Upper lobe of left lung (tissue), 6 donors: ENCODE measurements at regions not wholly inside any gene's neighbourhood (a gene's known extent, or its start where the extent isn't known, plus 50 kb on each side); places are given as distances from the start of the nearest gene placed in this dataset.
"Not testable (repeated sequence)": the region's sequence is repeated elsewhere in the genome, so short reads cannot be mapped to it uniquely, and the experiment has no call there.

Experiments
- ATAC-seq, 2 donors: fragments of 200-7000 bp; cut with Tn5 transposase; one replicate each; pipeline ENCODE4 v1.9.1; 2022; ENCODE audit warnings: mild to moderate bottlenecking in 2 of 2, moderate library complexity in 2 of 2; ENCODE audit not compliant: low FRiP score in 2 of 2
- DNase-seq, 2 donors: peaks; one replicate each; pipeline ENCODE4 v3.0.0-alpha.2; 2019 to 2020
- H3K27ac ChIP-seq, 4 donors: fragments of 200-600 bp; sonication (generic); one replicate each; pipeline ENCODE4 v1.5.1; 2016 to 2019
- H3K27me3 ChIP-seq, 4 donors: fragments of 200-600 bp; sonication (generic); one replicate each; pipeline ENCODE4 v1.5.1; 2017 to 2019
- H3K36me3 ChIP-seq, 4 donors: fragments of 200-600 bp; sonication (generic); one replicate each; pipeline ENCODE4 v1.5.1; 2016 to 2019
- H3K4me1 ChIP-seq, 4 donors: fragments of 200-600 bp; sonication (generic); one replicate each; pipeline ENCODE4 v1.5.1; 2018 to 2019
- H3K4me3 ChIP-seq, 4 donors: fragments of 200-600 bp; sonication (generic); one replicate each; pipeline ENCODE4 v1.5.1; 2017 to 2019; ENCODE audit warnings: mild to moderate bottlenecking in 2 of 4, moderate library complexity in 1 of 4
- H3K9me3 ChIP-seq, 4 donors: fragments of 200-600 bp; sonication (generic); one replicate each; pipeline ENCODE4 v1.5.1; 2018 to 2019
- EP300 ChIP-seq, 4 donors: sonication (generic); formaldehyde crosslinking; IDR thresholded peaks; one replicate each; pipeline ENCODE4 v1.5.1; 2017; ENCODE audit warnings: antibody characterized with exemption in 4 of 4, control low read depth in 2 of 4
- POLR2A ChIP-seq, 4 donors: fragments of 450-650 bp; IDR thresholded peaks; one replicate each; pipeline ENCODE4 v1.5.1; 2016 to 2017; ENCODE audit warnings: antibody characterized with exemption in 4 of 4, mild to moderate bottlenecking in 2 of 4
- POLR2AphosphoS5 ChIP-seq, 2 donors: sonication (generic); formaldehyde crosslinking; IDR thresholded peaks; one replicate each; pipeline ENCODE4 v1.5.1; 2017; ENCODE audit warnings: antibody characterized with exemption in 2 of 2
- WGBS, 2 donors: methylation state at CpG; one replicate each; pipeline ENCODE4 v1.1.5; 2017 to 2018; 5-methylcytosine and 5-hydroxymethylcytosine counted together
- TF ChIP-seq, protein P1 (sequence below), 6 experiments: fragments of 450-650 bp in 4 of 6; fragments of 200-600 bp in 2 of 6; sonication (generic) in 2 of 6; IDR thresholded peaks; one replicate each; pipeline ENCODE4 v1.5.1; 2016 to 2019; ENCODE audit warnings: antibody characterized with exemption in 6 of 6
- donor health status: DM: no; HTN: no; CAD: no; lungs with moderate emphysema.
- donor health status: DM: no; HTN: yes; CAD: no; lungs with severe emphysema.

DNA sequence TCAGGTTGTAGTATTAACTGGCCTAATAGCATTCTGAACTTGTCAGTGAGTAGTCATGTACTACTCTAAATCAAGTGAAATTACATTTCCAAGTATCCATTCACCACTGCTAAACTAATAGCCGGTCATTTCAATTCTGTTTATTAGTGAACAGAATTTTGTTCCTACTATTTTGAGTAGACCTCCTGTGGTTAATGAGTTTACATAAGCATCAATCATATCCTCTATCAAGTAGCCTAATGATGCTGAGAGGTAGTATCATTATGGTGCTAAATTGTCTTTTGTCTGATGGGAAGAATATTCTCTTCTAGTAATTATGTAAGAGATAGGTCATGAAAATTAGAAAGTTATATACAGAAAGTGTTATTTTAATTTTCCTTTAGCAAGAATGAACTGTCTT is 602.8 kb downstream of the KCNT2 start:
- Histone ChIP-seq H3K27ac (no peak overlapping the region), H3K4me1 (no peaks in the 10 kb centered on the region), H3K27me3 (no peaks in the 10 kb centered on the region), H3K9me3 (no peaks in the 10 kb centered on the region), H3K4me3 (no peak overlapping the region), H3K36me3 (no peaks in the 10 kb centered on the region)
- ATAC-seq, result no peak
- no peak for TF ChIP-seq EP300 (IDR thresholded peaks at IDR 0.05)
- TF ChIP-seq, protein P1, sequence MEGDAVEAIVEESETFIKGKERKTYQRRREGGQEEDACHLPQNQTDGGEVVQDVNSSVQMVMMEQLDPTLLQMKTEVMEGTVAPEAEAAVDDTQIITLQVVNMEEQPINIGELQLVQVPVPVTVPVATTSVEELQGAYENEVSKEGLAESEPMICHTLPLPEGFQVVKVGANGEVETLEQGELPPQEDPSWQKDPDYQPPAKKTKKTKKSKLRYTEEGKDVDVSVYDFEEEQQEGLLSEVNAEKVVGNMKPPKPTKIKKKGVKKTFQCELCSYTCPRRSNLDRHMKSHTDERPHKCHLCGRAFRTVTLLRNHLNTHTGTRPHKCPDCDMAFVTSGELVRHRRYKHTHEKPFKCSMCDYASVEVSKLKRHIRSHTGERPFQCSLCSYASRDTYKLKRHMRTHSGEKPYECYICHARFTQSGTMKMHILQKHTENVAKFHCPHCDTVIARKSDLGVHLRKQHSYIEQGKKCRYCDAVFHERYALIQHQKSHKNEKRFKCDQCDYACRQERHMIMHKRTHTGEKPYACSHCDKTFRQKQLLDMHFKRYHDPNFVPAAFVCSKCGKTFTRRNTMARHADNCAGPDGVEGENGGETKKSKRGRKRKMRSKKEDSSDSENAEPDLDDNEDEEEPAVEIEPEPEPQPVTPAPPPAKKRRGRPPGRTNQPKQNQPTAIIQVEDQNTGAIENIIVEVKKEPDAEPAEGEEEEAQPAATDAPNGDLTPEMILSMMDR (IDR thresholded peaks at IDR 0.05), result no peak
- no peak for TF ChIP-seq POLR2A (IDR thresholded peaks at IDR 0.05)
- no peak for TF ChIP-seq POLR2AphosphoS5 (IDR thresholded peaks at IDR 0.05)
- DNase-seq, result no peak
- 81 to 97% methylated on average over 1 of the region's 1 CpG for WGBS, 2 donors

DNA sequence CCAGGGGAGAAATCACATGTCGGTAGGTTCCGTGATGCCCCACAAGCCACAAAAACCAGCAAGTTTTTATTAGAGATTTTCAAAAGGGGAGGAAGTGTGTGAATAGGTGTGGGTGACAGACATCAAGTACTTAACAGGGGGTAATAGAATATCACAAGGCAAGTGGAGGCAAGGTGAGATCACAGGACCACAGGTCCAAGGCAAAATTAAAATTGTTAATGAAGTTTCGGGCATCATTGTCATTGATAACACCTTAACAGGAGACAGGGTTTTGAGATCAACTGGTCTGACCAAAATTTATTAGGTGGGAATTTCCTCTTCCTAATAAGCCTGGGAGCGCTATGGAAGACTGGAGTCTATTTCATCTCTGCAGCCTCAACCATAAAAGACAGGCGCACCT is 603.9 kb downstream of the KCNT2 start:
- ATAC-seq, DNase-seq, H3K4me3 ChIP-seq, H3K4me1 ChIP-seq, H3K27me3 ChIP-seq, H3K36me3 ChIP-seq, H3K9me3 ChIP-seq, H3K27ac ChIP-seq: not testable (repeated sequence)
- 71 to 86% methylated on average over 5 of the region's 5 CpGs for WGBS, 2 donors

DNA sequence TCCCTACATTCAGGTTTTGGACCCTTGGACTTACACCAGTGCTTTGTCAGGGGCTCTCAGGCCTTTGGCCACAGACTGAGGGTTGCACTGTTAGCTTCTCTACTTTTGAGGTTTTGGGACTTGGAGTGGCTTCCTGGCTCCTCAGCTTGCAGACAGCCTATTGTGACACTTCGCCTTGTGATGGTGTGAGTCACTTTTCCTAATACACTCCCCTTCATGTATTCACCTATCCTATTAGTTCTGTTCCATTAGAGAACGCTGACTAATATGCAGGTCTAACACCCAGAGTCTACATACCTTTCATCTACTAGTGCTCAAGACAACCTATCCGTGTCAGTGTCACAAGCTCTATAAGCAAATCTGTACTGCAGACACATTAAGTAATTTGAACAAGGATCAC is 605.3 kb downstream of the KCNT2 start:
- TF ChIP-seq POLR2A (IDR thresholded peaks at IDR 0.05), result no peak
- TF ChIP-seq POLR2AphosphoS5 (IDR thresholded peaks at IDR 0.05), result no peak
- TF ChIP-seq, protein P1 (IDR thresholded peaks at IDR 0.05), result no peak
- no peak for TF ChIP-seq EP300 (IDR thresholded peaks at IDR 0.05)
- 91 to 95% methylated on average over 3 of the region's 3 CpGs for WGBS, 2 donors

DNA sequence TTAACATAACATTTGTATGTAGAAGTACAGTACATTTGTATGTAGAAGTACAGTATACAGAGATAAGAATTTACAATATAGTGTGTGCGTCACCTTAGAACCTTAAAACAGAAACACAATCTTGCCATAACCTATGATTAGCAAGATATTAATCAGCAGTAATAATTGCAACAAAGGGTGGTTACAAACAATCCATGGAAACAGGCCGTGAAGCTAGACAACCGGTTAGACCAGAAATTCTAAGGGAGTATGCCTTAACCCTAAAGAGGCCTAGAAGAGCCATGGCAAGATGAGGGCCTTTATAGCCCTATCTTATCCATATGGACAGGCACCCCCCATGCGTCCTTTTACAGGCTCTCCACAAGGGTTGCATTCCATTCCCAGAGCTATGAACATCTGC is 605.9 kb downstream of the KCNT2 start:
- DNase-seq, H3K36me3 ChIP-seq, ATAC-seq, H3K4me3 ChIP-seq, H3K27me3 ChIP-seq, H3K4me1 ChIP-seq, H3K9me3 ChIP-seq, H3K27ac ChIP-seq: not testable (repeated sequence)
- 67 to 82% methylated on average over 4 of the region's 4 CpGs for WGBS, 2 donors

More for the DNA sequence above, 605.3 kb downstream of the KCNT2 start:
- Histone ChIP-seq H3K4me1 (no peaks in the 10 kb centered on the region), H3K9me3 (no peaks in the 10 kb centered on the region), H3K27ac (no peak overlapping the region), H3K27me3 (no peaks in the 10 kb centered on the region), H3K4me3 (no peak overlapping the region), H3K36me3 (no peaks in the 10 kb centered on the region)
- DNase-seq (no peak), ATAC-seq (no peak)

DNA sequence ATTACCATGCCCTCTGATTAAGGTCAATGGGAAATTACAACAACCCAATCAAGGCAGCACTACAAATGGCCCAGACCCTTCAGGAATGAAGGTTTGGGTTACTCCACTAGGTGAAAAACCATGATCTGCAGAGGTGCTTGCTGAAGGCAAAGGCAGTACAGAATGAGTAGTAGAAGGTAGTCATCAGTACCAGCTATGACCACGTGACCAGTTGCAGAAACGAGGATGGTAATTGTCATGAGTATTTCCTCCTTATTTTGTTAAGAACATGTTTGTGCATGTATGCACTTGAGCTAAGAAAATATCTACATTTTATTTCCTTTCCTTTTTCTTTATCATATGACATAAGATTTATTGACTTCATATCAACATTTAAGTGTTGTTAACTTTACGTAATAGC is 607.1 kb downstream of the KCNT2 start:
- Histone ChIP-seq H3K27ac (no peak overlapping the region), H3K4me1 (no peaks in the 10 kb centered on the region), H3K9me3 (no peaks in the 10 kb centered on the region), H3K36me3 (no peaks in the 10 kb centered on the region), H3K4me3 (no peak overlapping the region), H3K27me3 (no peaks in the 10 kb centered on the region)
- TF ChIP-seq, protein P1 (IDR thresholded peaks at IDR 0.05), result no peak
- TF ChIP-seq POLR2AphosphoS5 (IDR thresholded peaks at IDR 0.05) (no peak), POLR2A (IDR thresholded peaks at IDR 0.05) (no peak), EP300 (IDR thresholded peaks at IDR 0.05) (no peak)
- WGBS, 2 donors, result 73 to 91% methylated on average over 3 of the region's 3 CpGs
- ATAC-seq (no peak), DNase-seq (no peak)

DNA sequence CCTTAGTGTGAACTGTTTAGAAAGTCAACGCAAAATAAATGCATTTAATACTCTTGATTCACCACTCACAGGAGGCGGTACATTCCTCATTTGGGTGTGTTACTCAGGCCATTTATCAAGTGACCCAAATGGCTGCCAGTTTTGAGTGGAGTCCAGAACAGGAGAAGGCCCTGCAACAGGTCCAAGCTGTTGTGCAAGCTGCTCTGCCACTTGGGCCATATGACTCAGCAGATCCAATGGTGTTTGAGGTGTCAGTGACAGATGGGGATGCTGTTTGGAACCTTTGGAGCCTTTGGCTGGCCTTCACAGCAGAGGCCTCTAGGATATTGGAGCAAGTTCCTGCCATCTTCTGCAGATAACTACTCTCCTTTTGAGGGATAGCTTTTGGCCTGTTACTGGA is 609.2 kb downstream of the KCNT2 start:
- H3K36me3 ChIP-seq, result no peaks in the 10 kb centered on the region
- no peaks in the 10 kb centered on the region for H3K27me3 ChIP-seq
- TF ChIP-seq POLR2AphosphoS5 (IDR thresholded peaks at IDR 0.05) (no peak), EP300 (IDR thresholded peaks at IDR 0.05) (no peak), POLR2A (IDR thresholded peaks at IDR 0.05) (no peak)
- TF ChIP-seq, protein P1 (IDR thresholded peaks at IDR 0.05), result no peak
- no peaks in the 10 kb centered on the region for H3K4me1 ChIP-seq
- H3K9me3 ChIP-seq, result no peaks in the 10 kb centered on the region
- no peak overlapping the region for H3K4me3 ChIP-seq
- 92 to 93% methylated on average over 2 of the region's 2 CpGs for WGBS, 2 donors
- H3K27ac ChIP-seq, result no peak overlapping the region
- ATAC-seq (no peak), DNase-seq (no peak)
